SH-SY5Y (cell line): ENCODE measurements at regions not wholly inside any gene's neighbourhood (a gene's known extent, or its start where the extent isn't known, plus 50 kb on each side); places are given as distances from the start of the nearest gene placed in this dataset.

Source experiments
- GATA2 ChIP-seq: IDR thresholded peaks from 2 replicates; pipeline ENCODE4 v1.6.1; 2011; ENCODE audit warnings: mild to moderate bottlenecking, low read depth, low read length
- GATA3 ChIP-seq: IDR thresholded peaks from 2 replicates; pipeline ENCODE4 v1.6.1; 2011; ENCODE audit warnings: low read depth, mild to moderate bottlenecking, low read length, moderate library complexity

GRCh38 chr2:198656869-198657268 lies 800.9 kb downstream of the SATB2 start:
- TF ChIP-seq GATA2 (no peak), GATA3 (no peak)

GRCh38 chr2:198654646-198655045 lies 803.1 kb downstream of the SATB2 start:
- TF ChIP-seq GATA3, result no peak
- TF ChIP-seq GATA2, result no peak

- TF ChIP-seq GATA3 (no peak), GATA2 (no peak)
These were observed 804.4 kb downstream of the SATB2 start for GRCh38 chr2:198653311-198653710.

- TF ChIP-seq GATA2, result no peak
- TF ChIP-seq GATA3, result no peak
These were observed 805.3 kb downstream of the SATB2 start for GRCh38 chr2:198652461-198652860.

GRCh38 chr2:198645816-198646215 lies 811.9 kb downstream of the SATB2 start:
- TF ChIP-seq GATA2, result no peak
- TF ChIP-seq GATA3, result no peak

- no peak for TF ChIP-seq GATA3
- TF ChIP-seq GATA2, result no peak
These were observed 816.6 kb downstream of the SATB2 start for GRCh38 chr2:198641161-198641560.

GRCh38 chr2:198640463-198640862 lies 817.3 kb downstream of the SATB2 start:
- TF ChIP-seq GATA2, result no peak
- TF ChIP-seq GATA3, result no peak

GRCh38 chr2:198639580-198639979 lies 818.2 kb downstream of the SATB2 start:
- TF ChIP-seq GATA3 (no peak), GATA2 (no peak)

- TF ChIP-seq GATA3 (no peak), GATA2 (no peak)
These were observed 819.2 kb downstream of the SATB2 start for GRCh38 chr2:198638577-198638976.

GRCh38 chr2:198630384-198630783 lies 826.0 kb downstream of the PLCL1 start:
- TF ChIP-seq GATA2 (no peak), GATA3 (no peak)

- no peak for TF ChIP-seq GATA3
- TF ChIP-seq GATA2, result no peak
These were observed 824.2 kb downstream of the PLCL1 start for GRCh38 chr2:198628596-198628995.

- no peak for TF ChIP-seq GATA3
- no peak for TF ChIP-seq GATA2
These were observed 818.8 kb downstream of the PLCL1 start for GRCh38 chr2:198622986-198623730.

GRCh38 chr2:198615972-198616371 lies 811.6 kb downstream of the PLCL1 start:
- no peak for TF ChIP-seq GATA2
- no peak for TF ChIP-seq GATA3

- TF ChIP-seq GATA3, result no peak
- TF ChIP-seq GATA2, result no peak
These were observed 806.8 kb downstream of the PLCL1 start for GRCh38 chr2:198611201-198611600.

GRCh38 chr2:198604599-198604998 lies 800.2 kb downstream of the PLCL1 start:
- TF ChIP-seq GATA3 (no peak), GATA2 (no peak)
